Pancreas (tissue), 10 donors: ENCODE measurements at regions not wholly inside any gene's neighbourhood (a gene's known extent, or its start where the extent isn't known, plus 50 kb on each side); places are given as distances from the start of the nearest gene placed in this dataset.

Experiments used
- ATAC-seq, 4 donors: fragments of 200-7000 bp; cut with Tn5 transposase; one replicate each; pipeline versions ENCODE4 v1.8.0 to v1.9.1; 2020; ENCODE audit warnings: mild to moderate bottlenecking in 4 of 4, moderate library complexity in 4 of 4
- DNase-seq, 6 donors: peaks; one replicate each; pipeline ENCODE4 v3.0.0-alpha.2; 2020
- FAIRE-seq: peaks from 2 replicates; lab custom pipeline; 2012; peaks lifted over from hg19 to GRCh38; lab: Jason Lieb, UNC
- H3K27ac ChIP-seq, 4 donors: fragments of 200-600 bp; sonication (generic); 1 replicate in 3 of 4; 2 replicates in 1 of 4; pipeline versions ENCODE4 v1.5.0 to v1.8.0; 2020
- H3K27me3 ChIP-seq, 4 donors: fragments of 200-600 bp; one replicate each; pipeline ENCODE4 v1.8.0; 2021
- H3K36me3 ChIP-seq, 3 donors: fragments of 200-600 bp; sonication (generic) in 1 of 3; one replicate each; pipeline versions ENCODE4 v1.5.0 to v1.8.0; 2020 to 2021
- H3K4me1 ChIP-seq, 3 donors: fragments of 200-600 bp; one replicate each; pipeline ENCODE4 v1.8.0; 2021
- H3K4me3 ChIP-seq, 4 donors: fragments of 200-600 bp; sonication (generic) in 2 of 4; one replicate each; pipeline versions ENCODE4 v1.5.0 to v1.8.0; 2020 to 2021
- H3K9me3 ChIP-seq, 4 donors: fragments of 200-600 bp; one replicate each; pipeline ENCODE4 v1.8.0; 2021
- WGBS, 2 donors: extraction: QIAGEN DNeasy Blood & Tissue Kit; methylation state at CpG; one replicate each; pipeline ENCODE4 v1.1.7; 2013; 5-methylcytosine and 5-hydroxymethylcytosine counted together
- intact Hi-C, 3 donors: fragments of 100-400 bp; cut with DNase I; formaldehyde crosslinking; loops; one replicate each; pipeline versions ENCODE4 v1.11.1 to v1.14.2; 2022
- TF ChIP-seq, protein P1 (sequence below), 4 donors: fragments of 200-600 bp; sonication (generic) in 3 of 4; IDR thresholded peaks; one replicate each; pipeline versions ENCODE4 v1.5.0 to v1.8.0; 2021; ENCODE audit warnings: antibody characterized with exemption in 4 of 4
- donor health status: healthy with polysubstance abuse.
- donor health status: DM: no; HTN: no; CAD: no; lungs with moderate emphysema.
- donor health status: DM: no; HTN: no; CAD: no.
- donor health status: control.
- donor health status: control.
- donor health status: Bipolar disorder and iron deficiency.
- donor health status: DM: yes; HTN: yes; CAD: no.
- donor health status: DM: no; HTN: no; CAD: no.
- donor health status: DM: no; HTN: no; CAD: no.
- donor health status: DM: yes; HTN: yes; CAD: no.

GRCh38 chr12:13749389-13749788, 232.0 kb downstream of the GRIN2B start:
- FAIRE-seq: no peak
- H3K4me1 ChIP-seq: no peaks in the 10 kb centered on the region
- intact Hi-C loops: no loop called here
- 48 to 71% methylated on average over 1 of the region's 1 CpG for WGBS, 2 donors
- DNase-seq: no peak
- no peaks in the 10 kb centered on the region for H3K9me3 ChIP-seq
- ATAC-seq: no peak
- H3K36me3 ChIP-seq: no peaks in the 10 kb centered on the region
- TF ChIP-seq, protein P1, sequence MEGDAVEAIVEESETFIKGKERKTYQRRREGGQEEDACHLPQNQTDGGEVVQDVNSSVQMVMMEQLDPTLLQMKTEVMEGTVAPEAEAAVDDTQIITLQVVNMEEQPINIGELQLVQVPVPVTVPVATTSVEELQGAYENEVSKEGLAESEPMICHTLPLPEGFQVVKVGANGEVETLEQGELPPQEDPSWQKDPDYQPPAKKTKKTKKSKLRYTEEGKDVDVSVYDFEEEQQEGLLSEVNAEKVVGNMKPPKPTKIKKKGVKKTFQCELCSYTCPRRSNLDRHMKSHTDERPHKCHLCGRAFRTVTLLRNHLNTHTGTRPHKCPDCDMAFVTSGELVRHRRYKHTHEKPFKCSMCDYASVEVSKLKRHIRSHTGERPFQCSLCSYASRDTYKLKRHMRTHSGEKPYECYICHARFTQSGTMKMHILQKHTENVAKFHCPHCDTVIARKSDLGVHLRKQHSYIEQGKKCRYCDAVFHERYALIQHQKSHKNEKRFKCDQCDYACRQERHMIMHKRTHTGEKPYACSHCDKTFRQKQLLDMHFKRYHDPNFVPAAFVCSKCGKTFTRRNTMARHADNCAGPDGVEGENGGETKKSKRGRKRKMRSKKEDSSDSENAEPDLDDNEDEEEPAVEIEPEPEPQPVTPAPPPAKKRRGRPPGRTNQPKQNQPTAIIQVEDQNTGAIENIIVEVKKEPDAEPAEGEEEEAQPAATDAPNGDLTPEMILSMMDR (IDR thresholded peaks at IDR 0.05): no peak
- H3K27me3 ChIP-seq: no peaks in the 10 kb centered on the region
- H3K4me3 ChIP-seq: no peak overlapping the region
- H3K27ac ChIP-seq: no peak overlapping the region

DNA sequence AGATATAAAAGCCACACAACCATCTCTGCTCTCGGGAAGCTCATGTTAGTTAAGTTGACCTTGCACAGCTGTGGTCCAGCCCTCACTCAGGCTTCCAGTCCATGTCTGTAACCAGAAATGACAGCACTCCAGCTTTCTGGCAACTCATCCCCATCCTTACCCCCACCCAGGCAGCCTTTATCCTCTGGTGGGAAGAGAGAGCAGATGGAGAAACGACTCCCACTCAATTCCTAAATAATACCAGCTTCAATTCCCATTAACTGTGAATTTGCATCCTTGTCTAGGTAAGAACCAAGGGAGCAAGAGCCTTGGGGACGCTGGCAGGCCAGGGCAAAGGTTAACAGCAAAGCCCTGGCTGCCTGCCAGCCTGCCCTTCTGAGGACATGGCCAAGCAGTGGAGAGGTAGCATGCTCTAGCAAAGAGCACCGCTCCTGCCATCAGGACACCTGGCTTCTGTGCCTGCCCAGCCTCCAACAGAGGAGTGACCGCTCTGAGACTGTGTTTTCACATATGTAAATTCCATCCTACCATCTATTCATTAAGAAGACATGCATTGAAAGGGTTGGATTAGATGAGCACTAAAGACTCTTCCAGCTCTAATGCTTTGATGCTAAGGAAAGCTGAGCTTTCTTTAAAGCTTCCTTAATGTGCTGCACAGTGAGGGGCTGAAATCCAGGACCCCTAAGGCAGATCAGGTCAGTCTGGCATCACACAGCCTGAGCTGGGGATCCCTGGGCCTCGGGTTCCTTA, 236.1 kb downstream of the GRIN2B start:
- DNase-seq: peak in 3 of 6 donors; percentile 24 to 61 (median 52)

GRCh38 chr12:13744561-13744960, 236.8 kb downstream of the GRIN2B start:
- DNase-seq (peak in 1 of 6 donors; percentile 19), FAIRE-seq (no peak), ATAC-seq (no peak)
- intact Hi-C loops: no loop called here
- no peaks in the 10 kb centered on the region for H3K9me3 ChIP-seq
- H3K4me3 ChIP-seq: no peak overlapping the region
- no peak overlapping the region for H3K27ac ChIP-seq
- TF ChIP-seq, protein P1 (IDR thresholded peaks at IDR 0.05): no peak
- no peaks in the 10 kb centered on the region for H3K27me3 ChIP-seq
- H3K36me3 ChIP-seq: no peaks in the 10 kb centered on the region
- WGBS, 2 donors: 70 to 77% methylated on average over 9 of the region's 9 CpGs
- H3K4me1 ChIP-seq: no peaks in the 10 kb centered on the region

More for the DNA sequence above, 236.1 kb downstream of the GRIN2B start:
- FAIRE-seq: no peak
- TF ChIP-seq, protein P1 (IDR thresholded peaks at IDR 0.05): no peak
- Histone ChIP-seq H3K4me1 (no peaks in the 10 kb centered on the region), H3K27ac (no peak overlapping the region), H3K9me3 (no peaks in the 10 kb centered on the region), H3K27me3 (no peaks in the 10 kb centered on the region), H3K4me3 (no peak overlapping the region), H3K36me3 (no peaks in the 10 kb centered on the region)
- intact Hi-C loops: no loop called here
- ATAC-seq: no peak
- 42 to 52% methylated on average over 6 of the region's 6 CpGs for WGBS, 2 donors

DNA sequence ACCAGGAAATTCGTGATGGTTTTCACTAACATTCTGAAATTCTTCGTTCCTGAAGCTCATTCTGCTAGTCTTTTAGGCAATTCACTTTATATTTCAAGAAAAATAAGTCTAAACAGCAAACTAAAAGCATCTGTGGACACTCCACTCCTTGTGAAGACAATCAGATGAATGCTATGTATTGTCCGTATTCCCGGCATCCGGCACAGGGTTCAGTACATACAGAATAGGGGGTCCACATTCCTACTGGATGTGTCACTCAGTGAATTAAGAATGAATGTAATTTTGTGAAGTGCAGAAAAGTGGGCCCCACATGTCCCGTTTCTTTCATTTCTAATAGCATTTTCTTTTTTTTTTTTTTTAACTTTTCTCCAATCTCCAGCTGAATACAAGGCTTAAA, 241.3 kb downstream of the GRIN2B start:
- no peaks in the 10 kb centered on the region for H3K36me3 ChIP-seq
- no peak overlapping the region for H3K4me3 ChIP-seq
- intact Hi-C loops: no loop called here
- no peaks in the 10 kb centered on the region for H3K9me3 ChIP-seq
- FAIRE-seq (no peak), ATAC-seq (no peak), DNase-seq (no peak)
- no peaks in the 10 kb centered on the region for H3K27me3 ChIP-seq
- H3K4me1 ChIP-seq: no peaks in the 10 kb centered on the region
- 58% methylated on average over 6 of the region's 6 CpGs for WGBS, 2 donors
- no peak overlapping the region for H3K27ac ChIP-seq
- TF ChIP-seq, protein P1 (IDR thresholded peaks at IDR 0.05): no peak

DNA sequence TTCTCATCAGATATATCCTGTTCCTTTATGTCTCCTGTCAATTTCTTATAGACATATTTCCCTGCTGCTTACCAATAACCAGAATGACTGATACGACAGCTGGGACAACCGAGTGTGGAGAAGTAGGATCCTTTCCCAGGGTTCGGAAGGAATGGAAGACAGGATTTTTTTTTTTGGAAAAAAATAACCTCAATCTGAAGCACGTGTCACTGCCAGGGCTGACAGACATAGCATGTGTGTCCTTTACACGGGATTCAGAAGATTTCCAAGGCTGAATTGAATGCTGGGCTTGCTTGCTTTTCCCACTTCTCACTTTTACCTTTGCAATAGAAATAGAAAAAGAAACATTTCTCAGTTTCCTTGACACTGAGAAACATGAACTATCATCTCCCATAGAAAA, 245.7 kb downstream of the GRIN2B start:
- Histone ChIP-seq H3K27ac (no peak overlapping the region), H3K36me3 (no peaks in the 10 kb centered on the region), H3K4me3 (no peak overlapping the region), H3K9me3 (no peaks in the 10 kb centered on the region), H3K27me3 (no peaks in the 10 kb centered on the region), H3K4me1 (no peaks in the 10 kb centered on the region)
- no peak for ATAC-seq
- WGBS, 2 donors: 54 to 63% methylated on average over 5 of the region's 5 CpGs
- TF ChIP-seq, protein P1 (IDR thresholded peaks at IDR 0.05): no peak
- no peak for FAIRE-seq
- intact Hi-C loops: loop anchor here in 1 of 3 donors (10.0 kb wide), 1 partner anchor 439 kb away; no protein-coding TSS in a partner anchor
- DNase-seq: no peak
